HEK293 (cell line): ENCODE measurements at regions not wholly inside any gene's neighbourhood (a gene's known extent, or its start where the extent isn't known, plus 50 kb on each side); places are given as distances from the start of the nearest gene placed in this dataset.

Experiments
- CTCF ChIP-seq: fragments of 450-650 bp; formaldehyde crosslinking; IDR thresholded peaks from 2 replicates; pipeline ENCODE4 v1.5.1; 2016; ENCODE audit warnings: missing biosample characterization, missing genetic modification characterization
- FEZF1 ChIP-seq: fragments of 450-650 bp; formaldehyde crosslinking; IDR thresholded peaks from 2 replicates; pipeline ENCODE4 v1.5.1; 2016; ENCODE audit warnings: missing biosample characterization, missing genetic modification characterization
- GFI1B ChIP-seq: fragments of 450-650 bp; formaldehyde crosslinking; IDR thresholded peaks from 2 replicates; pipeline ENCODE4 v1.5.1; 2016; ENCODE audit warnings: missing biosample characterization, missing genetic modification characterization
- GLIS2 ChIP-seq: fragments of 450-650 bp; formaldehyde crosslinking; IDR thresholded peaks from 2 replicates; pipeline ENCODE4 v1.5.1; 2016; ENCODE audit warnings: missing biosample characterization, missing genetic modification characterization
- REST ChIP-seq: fragments of 450-650 bp; formaldehyde crosslinking; IDR thresholded peaks from 2 replicates; pipeline ENCODE4 v1.5.1; 2016; ENCODE audit warnings: missing biosample characterization, missing genetic modification characterization
- ZBTB10 ChIP-seq: fragments of 450-650 bp; formaldehyde crosslinking; IDR thresholded peaks from 2 replicates; pipeline ENCODE4 v1.5.1; 2016; ENCODE audit warnings: missing biosample characterization, missing genetic modification characterization
- ZFP37 ChIP-seq: fragments of 450-650 bp; formaldehyde crosslinking; IDR thresholded peaks from 2 replicates; pipeline ENCODE4 v1.5.1; 2016; ENCODE audit warnings: missing biosample characterization, missing genetic modification characterization
- ZNF274 ChIP-seq, 2 experiments: fragments of 200-500 bp in 1 of 2; fragments of 450-650 bp in 1 of 2; sonication (Bioruptor generic) in 1 of 2; formaldehyde crosslinking in 1 of 2; IDR thresholded peaks; 2 replicates each; pipeline versions ENCODE4 v1.5.1 to v1.6.1; 2014 to 2016; ENCODE audit warnings: borderline replicate concordance in 1 of 2, inconsistent platforms in 1 of 2, low read length in 1 of 2, missing biosample characterization in 1 of 2, missing genetic modification characterization in 1 of 2
- ZNF433 ChIP-seq: fragments of 450-650 bp; formaldehyde crosslinking; IDR thresholded peaks from 2 replicates; pipeline ENCODE4 v1.5.1; 2016; ENCODE audit warnings: missing biosample characterization, missing genetic modification characterization, low read depth
- ZNF624 ChIP-seq: fragments of 450-650 bp; formaldehyde crosslinking; IDR thresholded peaks from 2 replicates; pipeline ENCODE4 v1.5.1; 2017; ENCODE audit warnings: missing biosample characterization, missing genetic modification characterization

GRCh38 chr5:143539742-143540141, 136.3 kb upstream of the NR3C1 start:
- TF ChIP-seq CTCF (tag by site-specific recombination) (no peak), GLIS2 (tag by site-specific recombination) (no peak), ZNF624 (tag by site-specific recombination) (no peak), ZNF433 (tag by site-specific recombination) (no peak), GFI1B (tag by site-specific recombination) (no peak), ZNF274 (IDR thresholded peaks at IDR 0.05; ENCODE audit: low read length) (no peak), ZNF274 (tag by site-specific recombination; IDR thresholded peaks at IDR 0.05; ENCODE audit: borderline replicate concordance) (no peak), ZFP37 (tag by site-specific recombination) (no peak), FEZF1 (tag by site-specific recombination) (no peak), REST (tag by site-specific recombination) (no peak), ZBTB10 (tag by site-specific recombination) (no peak)
